ENCODE measurements at regions not wholly inside any gene's neighbourhood (a gene's known extent, or its start where the extent isn't known, plus 50 kb on each side); places are given as distances from the start of the nearest gene placed in this dataset.

DNA sequence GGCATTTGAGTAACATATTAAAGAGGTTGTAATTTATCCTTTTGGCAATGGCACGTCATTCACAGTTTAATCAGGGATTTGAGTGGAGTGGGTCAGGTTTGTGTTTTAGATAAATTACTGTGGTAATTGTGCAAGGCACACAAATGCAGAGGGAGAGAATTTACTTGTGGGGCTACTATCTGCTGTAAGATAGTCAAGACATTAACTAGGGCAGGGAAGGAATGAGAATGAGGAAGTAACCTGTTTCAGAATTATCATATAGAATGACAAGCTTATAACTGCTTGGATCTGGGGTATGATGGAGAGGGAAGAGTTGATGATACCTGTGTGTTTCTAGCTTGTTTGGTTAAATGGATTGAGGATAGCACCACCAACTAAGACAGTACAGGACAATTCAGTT, 58.9 kb upstream of the ZSWIM2 start:
- TF ChIP-seq, protein P1, sequence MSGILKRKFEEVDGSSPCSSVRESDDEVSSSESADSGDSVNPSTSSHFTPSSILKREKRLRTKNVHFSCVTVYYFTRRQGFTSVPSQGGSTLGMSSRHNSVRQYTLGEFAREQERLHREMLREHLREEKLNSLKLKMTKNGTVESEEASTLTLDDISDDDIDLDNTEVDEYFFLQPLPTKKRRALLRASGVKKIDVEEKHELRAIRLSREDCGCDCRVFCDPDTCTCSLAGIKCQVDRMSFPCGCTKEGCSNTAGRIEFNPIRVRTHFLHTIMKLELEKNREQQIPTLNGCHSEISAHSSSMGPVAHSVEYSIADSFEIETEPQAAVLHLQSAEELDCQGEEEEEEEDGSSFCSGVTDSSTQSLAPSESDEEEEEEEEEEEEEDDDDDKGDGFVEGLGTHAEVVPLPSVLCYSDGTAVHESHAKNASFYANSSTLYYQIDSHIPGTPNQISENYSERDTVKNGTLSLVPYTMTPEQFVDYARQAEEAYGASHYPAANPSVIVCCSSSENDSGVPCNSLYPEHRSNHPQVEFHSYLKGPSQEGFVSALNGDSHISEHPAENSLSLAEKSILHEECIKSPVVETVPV (CRISPR knock-in tag; IDR thresholded peaks at IDR 0.05): no peak
- no peak for TF ChIP-seq TOX (CRISPR knock-in tag; IDR thresholded peaks at IDR 0.05; ENCODE audit: borderline replicate concordance)
- TF ChIP-seq PPARA (CRISPR knock-in tag; IDR thresholded peaks at IDR 0.05; ENCODE audit: borderline replicate concordance): no peak
- no peak for TF ChIP-seq TCF4 (CRISPR knock-in tag; IDR thresholded peaks at IDR 0.05; ENCODE audit: borderline replicate concordance)
- no peak for TF ChIP-seq ZFP30 (CRISPR knock-in tag; IDR thresholded peaks at IDR 0.05)
- no peak for TF ChIP-seq ZNF565 (CRISPR knock-in tag; conservative IDR thresholded peaks at IDR 0.05; ENCODE audit: low read depth)
- TF ChIP-seq, protein P2, sequence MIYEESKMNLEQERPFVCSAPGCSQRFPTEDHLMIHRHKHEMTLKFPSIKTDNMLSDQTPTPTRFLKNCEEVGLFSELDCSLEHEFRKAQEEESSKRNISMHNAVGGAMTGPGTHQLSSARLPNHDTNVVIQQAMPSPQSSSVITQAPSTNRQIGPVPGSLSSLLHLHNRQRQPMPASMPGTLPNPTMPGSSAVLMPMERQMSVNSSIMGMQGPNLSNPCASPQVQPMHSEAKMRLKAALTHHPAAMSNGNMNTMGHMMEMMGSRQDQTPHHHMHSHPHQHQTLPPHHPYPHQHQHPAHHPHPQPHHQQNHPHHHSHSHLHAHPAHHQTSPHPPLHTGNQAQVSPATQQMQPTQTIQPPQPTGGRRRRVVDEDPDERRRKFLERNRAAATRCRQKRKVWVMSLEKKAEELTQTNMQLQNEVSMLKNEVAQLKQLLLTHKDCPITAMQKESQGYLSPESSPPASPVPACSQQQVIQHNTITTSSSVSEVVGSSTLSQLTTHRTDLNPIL (CRISPR knock-in tag; IDR thresholded peaks at IDR 0.05; ENCODE audit: low read depth): no peak
- no peak for TF ChIP-seq ZNF8 (CRISPR knock-in tag; IDR thresholded peaks at IDR 0.05)
- TF ChIP-seq ESRRG (CRISPR knock-in tag; IDR thresholded peaks at IDR 0.05): no peak
- no peak for TF ChIP-seq CSDC2 (CRISPR knock-in tag; IDR thresholded peaks at IDR 0.05)
- TF ChIP-seq ISL1 (CRISPR knock-in tag; IDR thresholded peaks at IDR 0.05): no peak
- TF ChIP-seq, protein P3, sequence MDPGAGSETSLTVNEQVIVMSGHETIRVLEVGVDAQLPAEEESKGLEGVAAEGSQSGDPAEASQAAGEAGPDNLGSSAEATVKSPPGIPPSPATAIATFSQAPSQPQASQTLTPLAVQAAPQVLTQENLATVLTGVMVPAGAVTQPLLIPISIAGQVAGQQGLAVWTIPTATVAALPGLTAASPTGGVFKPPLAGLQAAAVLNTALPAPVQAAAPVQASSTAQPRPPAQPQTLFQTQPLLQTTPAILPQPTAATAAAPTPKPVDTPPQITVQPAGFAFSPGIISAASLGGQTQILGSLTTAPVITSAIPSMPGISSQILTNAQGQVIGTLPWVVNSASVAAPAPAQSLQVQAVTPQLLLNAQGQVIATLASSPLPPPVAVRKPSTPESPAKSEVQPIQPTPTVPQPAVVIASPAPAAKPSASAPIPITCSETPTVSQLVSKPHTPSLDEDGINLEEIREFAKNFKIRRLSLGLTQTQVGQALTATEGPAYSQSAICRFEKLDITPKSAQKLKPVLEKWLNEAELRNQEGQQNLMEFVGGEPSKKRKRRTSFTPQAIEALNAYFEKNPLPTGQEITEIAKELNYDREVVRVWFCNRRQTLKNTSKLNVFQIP (CRISPR knock-in tag; IDR thresholded peaks at IDR 0.05; ENCODE audit: borderline replicate concordance, low read depth): no peak
- ATAC-seq: no peak

DNA sequence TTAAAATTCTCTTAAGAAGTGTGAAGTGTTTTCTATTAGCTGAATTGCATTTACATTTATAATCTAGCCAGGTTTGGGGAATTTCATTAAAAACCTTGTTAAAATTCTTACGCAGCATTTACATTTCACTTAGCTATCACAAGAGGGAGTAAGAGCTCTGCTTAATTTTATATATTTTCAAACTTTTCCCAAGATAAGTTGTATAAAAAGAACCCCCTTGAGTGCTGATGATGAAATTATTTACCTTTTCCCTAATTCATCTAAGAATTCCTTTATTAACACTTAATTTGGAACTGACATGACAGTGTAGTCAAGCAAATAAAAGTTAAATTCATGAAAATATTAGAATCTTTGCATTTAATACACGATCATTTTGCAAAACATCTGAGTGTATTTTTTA, 54.2 kb upstream of the ZSWIM2 start:
- no peak for TF ChIP-seq ARNTL (CRISPR knock-in tag; IDR thresholded peaks at IDR 0.05; ENCODE audit: borderline replicate concordance, low read depth)
- TF ChIP-seq ISL1 (CRISPR knock-in tag; IDR thresholded peaks at IDR 0.05): no peak
- no peak for TF ChIP-seq PPARA (CRISPR knock-in tag; IDR thresholded peaks at IDR 0.05; ENCODE audit: borderline replicate concordance)
- TF ChIP-seq, protein P4, sequence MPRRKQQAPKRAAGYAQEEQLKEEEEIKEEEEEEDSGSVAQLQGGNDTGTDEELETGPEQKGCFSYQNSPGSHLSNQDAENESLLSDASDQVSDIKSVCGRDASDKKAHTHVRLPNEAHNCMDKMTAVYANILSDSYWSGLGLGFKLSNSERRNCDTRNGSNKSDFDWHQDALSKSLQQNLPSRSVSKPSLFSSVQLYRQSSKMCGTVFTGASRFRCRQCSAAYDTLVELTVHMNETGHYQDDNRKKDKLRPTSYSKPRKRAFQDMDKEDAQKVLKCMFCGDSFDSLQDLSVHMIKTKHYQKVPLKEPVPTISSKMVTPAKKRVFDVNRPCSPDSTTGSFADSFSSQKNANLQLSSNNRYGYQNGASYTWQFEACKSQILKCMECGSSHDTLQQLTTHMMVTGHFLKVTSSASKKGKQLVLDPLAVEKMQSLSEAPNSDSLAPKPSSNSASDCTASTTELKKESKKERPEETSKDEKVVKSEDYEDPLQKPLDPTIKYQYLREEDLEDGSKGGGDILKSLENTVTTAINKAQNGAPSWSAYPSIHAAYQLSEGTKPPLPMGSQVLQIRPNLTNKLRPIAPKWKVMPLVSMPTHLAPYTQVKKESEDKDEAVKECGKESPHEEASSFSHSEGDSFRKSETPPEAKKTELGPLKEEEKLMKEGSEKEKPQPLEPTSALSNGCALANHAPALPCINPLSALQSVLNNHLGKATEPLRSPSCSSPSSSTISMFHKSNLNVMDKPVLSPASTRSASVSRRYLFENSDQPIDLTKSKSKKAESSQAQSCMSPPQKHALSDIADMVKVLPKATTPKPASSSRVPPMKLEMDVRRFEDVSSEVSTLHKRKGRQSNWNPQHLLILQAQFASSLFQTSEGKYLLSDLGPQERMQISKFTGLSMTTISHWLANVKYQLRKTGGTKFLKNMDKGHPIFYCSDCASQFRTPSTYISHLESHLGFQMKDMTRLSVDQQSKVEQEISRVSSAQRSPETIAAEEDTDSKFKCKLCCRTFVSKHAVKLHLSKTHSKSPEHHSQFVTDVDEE (CRISPR knock-in tag; IDR thresholded peaks at IDR 0.05): no peak
- no peak for TF ChIP-seq BACH2 (CRISPR knock-in tag; IDR thresholded peaks at IDR 0.05; ENCODE audit: borderline replicate concordance)
- TF ChIP-seq ZFP3 (CRISPR knock-in tag; IDR thresholded peaks at IDR 0.05): no peak
- TF ChIP-seq TCF4 (CRISPR knock-in tag; IDR thresholded peaks at IDR 0.05; ENCODE audit: borderline replicate concordance): no peak
- TF ChIP-seq CSDC2 (CRISPR knock-in tag; IDR thresholded peaks at IDR 0.05): no peak
- TF ChIP-seq, protein P1 (CRISPR knock-in tag; IDR thresholded peaks at IDR 0.05): no peak
- TF ChIP-seq RARB (CRISPR knock-in tag; IDR thresholded peaks at IDR 0.05): no peak
- TF ChIP-seq, protein P2 (CRISPR knock-in tag; IDR thresholded peaks at IDR 0.05; ENCODE audit: low read depth): no peak
- TF ChIP-seq ZNF8 (CRISPR knock-in tag; IDR thresholded peaks at IDR 0.05): no peak
- no peak for TF ChIP-seq GLIS3 (CRISPR knock-in tag; IDR thresholded peaks at IDR 0.05)
- no peak for ATAC-seq

Data from SK-N-SH treated with all-trans-retinoic acid at 6 μM for 48 hours (cell line).